ENCODE measurements at regions not wholly inside any gene's neighbourhood (a gene's known extent, or its start where the extent isn't known, plus 50 kb on each side); places are given as distances from the start of the nearest gene placed in this dataset.
"Not testable (repeated sequence)": the region's sequence is repeated elsewhere in the genome, so short reads cannot be mapped to it uniquely, and the experiment has no call there.

DNA sequence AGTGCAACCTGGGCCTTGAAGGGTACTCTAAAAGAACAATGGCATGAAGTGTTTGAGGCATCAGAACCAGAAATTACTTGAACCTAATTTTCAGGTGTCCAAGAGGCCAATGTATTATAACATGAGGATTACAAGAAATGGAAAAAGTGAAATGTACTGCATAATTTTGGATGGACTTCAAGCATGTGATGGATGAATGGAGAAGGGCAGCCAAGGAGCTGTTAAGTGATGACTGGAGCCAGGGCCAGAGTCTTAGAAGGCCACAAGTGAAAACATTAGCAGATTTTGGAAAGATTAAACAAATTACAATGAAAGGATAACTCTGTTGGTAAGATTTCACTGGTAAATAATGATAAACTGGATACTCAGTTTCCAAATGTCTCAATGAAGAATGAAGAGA, 738.2 kb downstream of the CD109 start:
- intact Hi-C loops (cut with micrococcal nuclease): no loop called here

DNA sequence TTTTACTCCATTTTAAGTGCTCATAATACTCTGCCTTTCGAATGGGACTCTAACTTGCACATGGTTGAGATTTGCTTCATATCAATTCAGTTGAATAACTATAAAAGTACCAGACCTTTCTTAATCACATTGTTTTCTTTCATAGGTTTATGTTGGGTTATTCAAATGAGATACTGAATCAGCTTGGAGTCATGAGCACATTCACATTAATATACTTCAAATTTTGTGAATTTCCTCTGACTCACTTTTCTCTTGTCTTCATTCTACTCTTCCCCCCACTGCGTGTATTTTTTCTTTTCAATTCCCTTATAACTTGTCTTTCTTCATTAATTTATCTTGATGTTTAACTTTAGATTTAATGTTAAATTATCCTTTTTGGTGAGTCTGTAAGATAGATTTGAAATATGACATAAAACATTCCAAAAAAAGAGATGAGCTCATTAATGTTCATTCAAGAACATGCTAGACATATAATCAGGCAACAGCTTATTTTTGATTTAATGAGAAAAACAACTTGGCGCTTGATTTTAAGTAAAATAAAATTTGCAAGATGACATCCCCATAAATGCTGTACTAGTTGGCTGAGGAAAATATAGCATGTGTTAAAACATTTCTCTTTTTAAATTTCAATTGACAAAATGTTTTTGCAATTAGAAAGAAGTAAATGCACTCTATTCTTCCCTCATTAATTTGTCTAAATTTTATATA, 736.0 kb downstream of the CD109 start:
- intact Hi-C loops (cut with micrococcal nuclease): no loop called here

DNA sequence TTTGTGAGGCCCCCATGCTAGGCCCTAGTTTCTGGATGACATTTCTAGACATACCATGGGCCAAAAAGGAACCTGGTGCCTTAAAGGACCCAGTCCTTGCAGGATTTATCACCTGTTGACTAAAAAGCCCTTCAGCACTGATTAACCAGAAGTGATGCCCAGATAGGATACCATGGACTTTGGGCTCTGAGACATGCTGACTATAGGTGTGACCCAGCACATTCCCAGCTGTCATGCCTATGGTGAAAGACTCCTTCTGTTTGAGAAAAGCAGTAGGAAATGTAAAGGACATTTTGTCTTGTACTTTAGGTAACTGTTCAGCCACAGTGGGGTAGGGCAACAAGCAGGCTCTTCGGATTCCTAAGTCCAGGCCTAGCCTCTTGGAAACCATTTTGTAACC, 724.2 kb downstream of the CD109 start:
- intact Hi-C loops (cut with micrococcal nuclease): no loop called here

DNA sequence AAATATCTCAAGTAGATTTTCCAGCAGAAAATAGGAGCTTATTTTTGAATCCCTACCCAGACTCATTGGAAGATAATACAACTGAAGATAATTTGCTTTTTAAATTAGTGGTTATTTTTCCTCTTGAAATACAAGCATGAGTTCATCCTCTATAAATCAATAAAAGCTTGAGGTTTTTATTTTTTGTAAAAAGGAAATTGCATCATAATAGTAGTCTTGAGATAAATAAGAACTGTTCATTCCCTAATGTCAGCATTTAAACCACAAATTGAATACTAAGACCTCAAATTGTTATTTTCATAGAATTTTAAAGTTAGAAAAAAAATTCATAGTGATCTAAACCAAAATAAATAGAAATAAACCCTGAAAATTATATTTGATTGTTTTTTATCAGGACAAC, 719.1 kb downstream of the CD109 start:
- intact Hi-C loops (cut with micrococcal nuclease): no loop called here

DNA sequence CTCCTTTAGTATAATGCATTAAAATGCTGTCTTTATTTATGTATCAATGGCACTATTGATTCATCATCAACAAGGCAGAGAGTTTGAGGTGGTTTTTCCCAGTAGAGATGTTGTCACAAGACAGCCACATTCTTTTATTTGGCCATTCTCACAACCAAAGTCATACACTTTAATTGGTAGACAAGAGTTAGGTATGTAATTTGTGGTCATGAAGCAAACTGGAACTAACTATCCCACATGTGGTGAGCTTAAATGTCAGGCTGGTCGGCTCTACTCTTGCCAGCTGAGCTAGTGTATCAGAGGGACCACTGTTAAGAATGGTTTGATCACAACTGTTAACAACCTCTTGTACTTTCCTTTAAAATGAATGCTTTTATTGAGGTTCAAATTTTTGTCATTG, 714.6 kb downstream of the CD109 start:
- intact Hi-C loops (cut with micrococcal nuclease): no loop called here

DNA sequence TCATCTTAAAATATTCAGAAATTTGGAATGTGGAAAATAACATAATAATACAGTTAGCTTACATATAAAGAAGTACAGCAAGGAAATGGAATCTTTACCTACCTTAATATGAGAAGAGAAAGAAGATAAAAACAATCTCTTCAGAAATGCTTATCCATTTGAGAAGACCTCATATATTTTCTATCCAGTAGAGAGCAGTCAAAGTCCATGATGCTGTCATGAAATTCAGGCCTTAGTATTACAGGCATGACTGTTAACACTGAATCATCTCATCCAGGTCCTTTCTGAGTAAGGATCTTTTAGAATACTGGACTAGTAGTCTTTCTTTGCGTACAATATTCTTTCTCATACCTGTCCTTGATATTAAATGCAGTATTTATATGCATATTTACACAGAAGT, 713.4 kb downstream of the CD109 start:
- intact Hi-C loops (cut with micrococcal nuclease): no loop called here

DNA sequence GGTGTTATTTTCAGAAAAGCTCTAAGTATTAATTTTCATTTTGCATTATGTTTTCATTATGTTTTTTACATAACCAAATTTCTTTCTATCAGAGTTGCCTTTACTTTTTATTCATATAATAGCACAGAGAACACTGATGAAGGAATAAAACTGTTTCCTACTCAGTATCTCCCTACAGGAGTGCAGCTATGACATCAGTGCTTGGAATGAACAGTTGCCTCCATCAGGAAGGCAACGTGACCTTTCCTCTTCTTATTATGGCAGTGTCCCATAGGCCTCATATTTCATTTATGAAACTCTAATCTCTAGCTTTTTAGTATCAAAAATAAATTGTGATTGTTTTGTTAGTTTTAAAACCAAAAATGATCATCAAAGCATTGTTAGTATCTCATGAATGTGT, 712.8 kb downstream of the CD109 start:
- intact Hi-C loops (cut with micrococcal nuclease): no loop called here

DNA sequence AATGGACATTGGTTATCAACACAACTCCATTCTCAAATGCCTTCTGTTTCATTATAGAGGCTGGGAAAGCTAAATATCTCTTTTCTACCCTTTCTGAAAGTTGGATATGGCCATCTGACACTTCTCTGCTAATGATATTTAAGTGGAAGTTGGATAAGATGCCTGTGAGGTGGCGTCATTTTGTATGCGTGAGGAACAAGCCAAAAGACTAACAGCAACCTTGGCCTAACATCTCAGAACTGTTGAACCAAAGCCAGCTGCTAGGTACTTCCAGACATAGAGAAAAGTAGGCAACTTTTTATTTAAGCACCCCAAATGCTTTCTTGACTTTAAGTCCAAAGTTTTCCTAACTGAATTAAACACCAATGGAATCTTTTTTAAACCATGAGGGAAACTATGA, 708.4 kb downstream of the CD109 start:
- intact Hi-C loops (cut with micrococcal nuclease): no loop called here

DNA sequence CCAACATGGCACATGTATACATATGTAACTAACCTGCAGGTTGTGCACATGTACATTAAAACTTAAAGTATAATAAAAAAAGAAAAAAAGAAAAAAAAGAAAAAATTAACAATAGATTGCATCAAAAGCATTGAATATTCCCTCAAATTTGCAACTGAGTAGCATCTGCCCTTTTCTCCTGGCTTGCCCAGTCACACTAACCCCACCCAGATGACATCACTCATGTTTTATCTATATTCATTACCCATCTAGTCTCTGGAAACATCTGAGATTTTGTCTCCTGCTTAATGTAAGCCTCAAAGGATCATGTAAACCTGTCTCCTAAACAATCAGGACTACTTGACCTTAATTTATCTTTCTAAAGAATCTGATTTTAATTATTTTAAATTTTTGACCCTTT, 706.8 kb downstream of the CD109 start:
- intact Hi-C loops (cut with micrococcal nuclease): no loop called here

DNA sequence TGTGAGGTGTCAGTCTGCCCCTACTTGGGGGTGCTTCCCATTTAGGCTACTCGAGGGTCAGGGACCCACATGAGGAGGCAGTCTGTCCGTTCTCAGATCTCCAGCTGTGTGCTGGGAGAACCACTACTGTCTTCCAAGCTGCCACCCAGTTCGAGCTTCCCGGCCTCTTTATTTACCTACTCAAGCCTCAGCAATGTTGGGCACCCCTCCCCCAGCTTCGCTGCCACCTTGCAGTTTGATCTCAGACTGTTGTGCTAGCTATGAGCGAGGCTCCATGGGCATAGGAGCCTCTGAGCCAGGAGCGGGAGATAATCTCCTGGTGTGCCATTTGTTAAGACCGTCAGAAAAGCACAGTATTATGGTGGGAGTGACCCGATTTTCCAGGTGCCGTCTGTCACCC, 682.4 kb downstream of the CD109 start:
- intact Hi-C loops (cut with micrococcal nuclease): not testable (repeated sequence)

DNA sequence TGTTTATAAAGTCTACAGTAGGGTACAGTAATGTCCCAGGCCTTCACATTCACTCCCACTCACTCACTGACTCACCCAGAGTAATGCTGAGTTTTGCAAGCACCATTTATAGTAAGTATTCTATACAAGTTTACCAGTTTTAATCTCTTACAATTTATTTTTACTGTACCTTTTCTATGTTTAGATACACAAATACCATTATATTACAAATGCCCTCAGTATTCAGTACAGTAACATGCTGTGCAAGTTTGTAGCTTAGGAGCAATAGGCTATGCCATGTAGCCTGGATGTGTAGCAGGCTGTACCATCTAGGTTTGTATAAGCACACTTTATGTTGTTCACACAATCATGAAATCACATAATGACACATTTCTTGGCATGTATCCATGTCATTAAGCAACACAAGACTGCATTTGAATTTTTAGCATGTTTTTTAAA, 673.6 kb downstream of the CD109 start:
- intact Hi-C loops (cut with micrococcal nuclease): no loop called here

DNA sequence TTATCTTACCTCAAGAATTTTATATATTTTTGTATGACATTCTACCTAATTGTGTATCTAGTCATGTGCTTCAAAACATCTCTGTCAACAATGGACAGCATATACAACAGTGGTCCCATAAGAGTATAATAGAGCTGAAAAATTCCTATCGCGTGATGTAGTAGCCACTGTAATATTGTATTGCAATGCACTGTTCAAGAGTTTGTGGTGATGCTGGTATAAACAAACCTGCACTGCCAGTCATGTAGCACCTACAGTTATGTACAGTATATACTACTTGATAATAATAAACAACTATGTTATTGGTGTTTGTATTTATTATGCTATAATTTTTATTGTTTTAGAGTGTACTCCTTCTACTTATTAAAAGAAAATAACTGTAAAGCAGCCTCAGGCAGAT, 672.7 kb downstream of the CD109 start:
- intact Hi-C loops (cut with micrococcal nuclease): no loop called here

DNA sequence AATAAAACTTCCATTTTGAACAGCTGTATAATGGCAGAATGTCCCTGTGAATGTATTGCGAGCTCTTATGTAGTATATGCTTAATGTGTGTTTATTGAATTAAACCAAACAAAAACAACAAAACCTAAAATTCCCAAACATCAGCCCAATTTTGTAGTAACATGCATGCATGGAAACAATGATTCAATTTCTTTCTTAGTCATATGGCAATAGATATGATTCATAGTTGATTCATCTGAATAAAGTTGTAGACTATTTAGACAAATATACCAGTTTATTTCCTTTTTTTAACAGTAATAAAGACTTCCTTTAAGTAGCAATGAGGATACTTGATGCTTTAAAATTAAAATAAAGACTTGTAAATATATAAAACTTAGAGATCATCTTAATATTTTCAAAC, 670.6 kb downstream of the CD109 start:
- intact Hi-C loops (cut with micrococcal nuclease): no loop called here

DNA sequence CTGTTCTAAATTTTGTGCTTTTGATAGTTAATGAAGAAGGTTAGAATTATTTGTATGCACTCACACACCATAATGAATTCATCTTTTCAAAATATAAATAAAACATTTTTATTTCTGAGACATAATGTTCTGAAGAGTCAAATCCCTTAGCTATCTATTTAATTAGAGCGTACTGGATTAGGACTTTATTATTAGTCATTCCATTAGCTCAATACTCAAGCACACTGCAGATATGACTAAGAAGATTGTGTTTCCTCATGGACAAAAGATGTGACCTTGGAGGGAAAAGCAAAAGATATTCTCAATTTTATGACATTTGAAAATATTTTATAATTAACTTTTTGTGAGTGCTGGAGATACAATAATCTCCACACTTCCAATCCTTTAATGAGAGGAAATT, 666.4 kb downstream of the CD109 start:
- intact Hi-C loops (cut with micrococcal nuclease): no loop called here

DNA sequence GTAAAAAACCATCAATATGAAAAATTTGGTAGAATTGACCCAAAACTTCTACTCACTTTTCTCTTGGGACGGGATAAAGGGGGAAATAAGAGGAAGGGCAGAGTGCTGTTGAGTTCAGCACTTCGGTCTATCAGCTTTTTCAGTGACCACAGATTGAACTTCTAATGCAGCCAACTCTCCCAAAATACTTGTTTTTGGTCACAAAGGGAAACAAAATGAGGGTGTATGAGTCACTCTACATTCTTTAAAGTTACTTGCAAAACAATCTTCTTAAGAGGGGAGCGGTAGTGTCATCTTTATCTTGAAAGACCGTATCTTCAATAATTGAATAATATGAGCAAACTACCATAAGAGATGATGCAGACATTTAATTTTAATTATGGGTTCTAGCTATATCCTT, 661.3 kb downstream of the CD109 start:
- intact Hi-C loops (cut with micrococcal nuclease): no loop called here

DNA sequence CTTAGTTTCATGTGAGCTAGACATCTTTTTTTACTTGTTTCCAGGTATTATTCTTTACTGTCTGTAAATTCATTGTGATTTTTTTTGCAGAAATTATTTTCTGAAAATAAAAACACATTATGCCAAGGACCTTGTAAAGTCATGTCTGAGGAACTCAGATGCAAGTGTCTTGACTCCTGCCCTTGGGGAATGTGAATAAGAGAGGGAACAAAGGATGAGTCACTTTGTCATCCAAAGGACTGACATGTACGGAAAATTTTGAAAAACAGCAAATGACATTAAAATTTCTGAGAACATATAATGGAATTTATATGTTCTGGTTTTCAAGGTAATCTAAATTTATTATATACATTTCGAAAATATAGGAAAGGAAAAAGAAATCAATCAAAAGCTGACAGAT, 660.4 kb downstream of the CD109 start:
- intact Hi-C loops (cut with micrococcal nuclease): no loop called here

DNA sequence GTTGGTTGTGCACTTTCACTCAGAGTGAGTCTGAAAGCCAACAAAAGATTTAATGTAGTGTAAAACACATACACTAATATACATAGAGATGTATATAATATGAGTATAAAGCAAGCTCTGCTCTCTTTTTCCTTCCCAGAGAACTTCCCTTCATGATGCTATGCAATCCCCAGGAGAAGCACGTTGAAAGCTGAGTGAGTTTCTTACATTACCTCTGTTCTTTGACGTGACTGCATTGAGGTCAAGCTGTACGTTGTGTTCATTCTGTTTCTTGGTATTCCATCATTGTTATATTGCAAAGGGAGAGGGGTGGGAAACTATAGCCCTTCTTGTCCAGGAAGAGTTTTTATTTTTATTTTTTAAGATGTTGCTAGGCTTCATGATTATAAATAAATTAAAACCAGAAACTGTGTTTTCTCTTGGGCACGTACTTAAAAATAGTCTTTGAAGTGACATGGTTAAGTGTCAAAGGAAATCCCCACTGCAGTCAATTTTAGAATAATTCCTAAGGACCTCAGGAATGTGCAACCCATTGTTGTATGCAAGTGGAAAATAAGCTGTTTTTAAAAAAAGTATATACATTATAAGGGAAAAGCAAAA, 651.0 kb downstream of the CD109 start:
- intact Hi-C loops (cut with micrococcal nuclease): no loop called here

DNA sequence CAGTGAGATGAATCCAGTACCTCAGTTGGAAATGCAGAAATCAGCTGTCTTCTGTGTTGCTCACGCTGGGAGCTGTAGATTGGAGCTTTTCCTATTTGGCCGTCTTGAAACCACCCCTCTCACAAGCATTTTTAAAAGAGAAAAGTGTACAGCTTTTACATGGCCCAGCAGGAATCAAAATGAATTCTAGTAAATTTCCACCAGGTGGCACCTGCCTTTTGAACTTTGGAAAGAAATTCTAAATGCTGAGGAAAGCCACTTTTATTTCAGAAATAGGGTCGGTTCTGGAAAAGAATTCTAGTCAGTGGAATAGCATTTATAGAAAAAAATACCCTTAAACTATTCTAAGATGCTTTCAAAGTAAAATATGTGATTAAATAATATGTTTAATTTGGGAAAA, 647.8 kb downstream of the CD109 start:
- intact Hi-C loops (cut with micrococcal nuclease): no loop called here

DNA sequence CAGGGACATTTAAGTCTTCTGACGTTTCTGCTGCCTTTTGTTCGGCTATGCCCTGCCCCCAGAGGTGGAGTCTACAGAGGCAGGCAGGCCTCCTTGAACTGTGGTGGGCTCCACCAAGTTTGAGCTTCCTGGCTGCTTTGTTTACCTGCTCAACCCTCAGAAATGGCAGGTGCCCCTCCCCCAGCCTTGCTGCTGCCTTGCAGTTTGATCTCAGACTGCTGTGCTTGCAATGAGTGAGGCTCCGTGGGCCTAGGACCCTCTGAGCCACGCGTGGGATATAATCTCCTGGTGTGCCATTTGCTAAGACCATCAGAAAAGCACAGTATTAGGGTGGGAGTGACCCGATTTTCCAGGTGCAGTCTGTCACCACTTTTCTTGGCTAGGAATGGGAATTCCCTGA, 647.3 kb downstream of the CD109 start:
- intact Hi-C loops (cut with micrococcal nuclease): not testable (repeated sequence)

DNA sequence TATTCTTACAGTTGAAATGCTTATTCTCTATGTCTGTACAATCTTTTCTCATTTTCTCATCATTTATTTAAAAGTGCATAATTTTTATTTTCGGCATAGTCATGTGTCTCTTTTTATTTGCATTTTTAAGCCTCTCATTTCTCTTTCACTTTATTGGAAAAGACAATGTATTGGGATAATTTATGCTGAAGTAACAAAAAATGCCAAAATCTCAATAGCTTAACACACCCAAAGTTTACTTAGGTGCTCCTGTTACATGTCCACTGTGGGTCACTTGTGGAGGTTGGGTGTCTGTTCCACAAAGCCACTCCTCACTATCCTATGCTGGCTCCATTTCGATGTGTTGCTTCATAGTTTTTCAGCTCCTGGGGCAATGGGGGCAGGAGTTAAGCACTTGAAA, 638.7 kb downstream of the CD109 start:
- intact Hi-C loops (cut with micrococcal nuclease): no loop called here

DNA sequence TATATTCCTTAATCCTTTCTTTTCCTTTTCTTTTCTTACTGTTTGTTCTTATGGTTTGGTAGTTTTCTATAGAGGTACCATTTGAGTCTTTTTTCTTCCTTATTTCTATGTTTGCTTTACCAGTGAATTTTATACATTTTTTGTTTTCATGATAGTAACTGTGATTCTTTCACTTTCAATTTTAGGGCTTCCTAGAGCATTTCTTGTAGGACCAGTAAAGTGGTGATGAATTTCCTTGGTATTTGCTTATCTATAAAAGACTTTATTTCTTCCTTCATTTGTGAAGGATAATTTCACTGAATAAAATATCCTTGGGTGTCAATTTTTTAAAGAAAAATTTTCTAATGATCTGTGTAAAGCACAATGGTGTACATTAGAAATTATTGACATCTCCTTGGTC, 637.4 kb downstream of the CD109 start:
- intact Hi-C loops (cut with micrococcal nuclease): no loop called here

DNA sequence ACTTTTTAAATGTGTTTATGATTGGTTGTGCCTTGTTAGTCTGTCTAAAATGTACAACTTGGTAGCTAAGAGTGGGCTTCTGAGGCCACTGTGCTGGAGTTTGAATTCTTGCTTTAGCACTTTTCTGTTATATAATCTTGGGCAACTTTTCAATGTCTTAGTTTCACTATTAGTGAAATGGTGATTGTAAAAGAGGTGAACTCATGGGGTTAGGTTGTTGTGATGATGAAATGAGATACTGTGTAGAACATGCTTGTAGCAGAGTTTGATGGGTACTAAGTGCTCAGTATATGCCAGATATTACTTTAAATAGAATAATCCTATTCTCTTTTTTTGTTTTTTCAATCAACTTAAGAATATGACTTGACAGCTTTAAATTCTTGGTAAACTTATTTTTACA, 624.7 kb downstream of the CD109 start:
- intact Hi-C loops (cut with micrococcal nuclease): no loop called here

DNA sequence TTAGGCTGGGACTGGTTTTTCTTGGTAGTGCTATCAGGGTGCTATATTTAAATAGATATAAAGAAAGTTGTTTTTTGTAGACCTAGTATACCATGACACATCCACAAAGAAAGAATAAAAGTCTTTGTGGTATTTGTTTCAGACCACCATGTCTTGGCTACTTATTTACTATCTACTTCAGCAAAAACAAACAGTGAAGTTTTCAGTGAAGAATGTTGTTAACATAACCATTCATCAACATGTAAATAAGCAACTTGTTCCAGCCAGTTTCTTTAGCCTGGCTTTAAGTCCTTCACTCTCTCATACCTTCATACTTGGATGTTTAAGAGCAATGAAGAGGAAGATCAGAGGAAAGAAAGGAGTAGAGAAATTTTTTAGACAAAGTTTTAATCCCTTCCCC, 624.1 kb downstream of the CD109 start:
- intact Hi-C loops (cut with micrococcal nuclease): no loop called here

DNA sequence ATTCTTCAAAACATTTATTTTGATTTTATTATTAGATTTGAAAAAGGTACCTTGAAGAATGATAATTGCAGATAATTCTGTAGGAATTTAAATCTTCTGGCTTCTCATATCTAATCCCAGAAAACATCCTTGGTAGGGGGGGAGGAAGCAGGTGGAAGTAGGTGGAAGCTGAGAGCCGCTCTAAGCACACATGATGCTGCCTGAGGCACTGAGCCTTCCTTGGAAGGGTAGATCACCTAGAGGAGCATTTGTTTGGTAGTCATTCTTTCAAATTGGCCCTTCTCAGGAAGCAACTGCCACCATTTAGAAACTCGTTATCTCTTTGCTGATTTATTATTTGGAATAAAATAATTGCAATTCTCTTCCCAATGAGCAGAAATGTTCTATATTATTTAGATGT, 623.3 kb downstream of the CD109 start:
- intact Hi-C loops (cut with micrococcal nuclease): no loop called here

All from T-helper 2 cell treated with Interferon-gamma antibody and Interleukin-4, amounts not matched to agents 100 ng/mL and 5 ng/mL, for 36 hours (primary cell).